HG02763 (cell line): ENCODE measurements at regions not wholly inside any gene's neighbourhood (a gene's known extent, or its start where the extent isn't known, plus 50 kb on each side); places are given as distances from the start of the nearest gene placed in this dataset.
"Not testable (repeated sequence)": the region's sequence is repeated elsewhere in the genome, so short reads cannot be mapped to it uniquely, and the experiment has no call there.

Experiments
- ATAC-seq: cut with Tn5 transposase; IDR thresholded peaks from one replicate; pipeline ENCODE4 v1.9.1; 2021; ENCODE audit warnings: mild to moderate bottlenecking, moderate library complexity; ENCODE audit not compliant: unreplicated experiment

DNA sequence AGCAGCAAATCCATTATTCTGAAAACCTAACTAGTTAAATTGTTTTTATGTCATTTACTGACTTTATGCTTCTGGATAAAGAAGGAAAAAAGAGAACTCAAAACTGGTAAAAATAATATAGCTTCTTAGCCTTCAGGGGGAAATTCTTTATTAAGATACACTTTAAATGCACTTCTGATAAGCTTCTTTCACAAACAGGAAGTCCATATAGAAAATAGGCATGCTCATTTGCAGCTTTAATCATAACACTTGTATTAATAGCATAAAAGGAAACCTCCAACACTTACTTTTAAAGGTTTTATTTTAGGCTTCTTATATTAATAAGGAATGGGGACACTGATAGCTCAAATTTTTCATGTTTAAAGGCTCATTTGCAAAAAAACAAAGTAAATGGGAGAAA is 538.0 kb upstream of the SLC35B3 start:
- ATAC-seq, result no peak

DNA sequence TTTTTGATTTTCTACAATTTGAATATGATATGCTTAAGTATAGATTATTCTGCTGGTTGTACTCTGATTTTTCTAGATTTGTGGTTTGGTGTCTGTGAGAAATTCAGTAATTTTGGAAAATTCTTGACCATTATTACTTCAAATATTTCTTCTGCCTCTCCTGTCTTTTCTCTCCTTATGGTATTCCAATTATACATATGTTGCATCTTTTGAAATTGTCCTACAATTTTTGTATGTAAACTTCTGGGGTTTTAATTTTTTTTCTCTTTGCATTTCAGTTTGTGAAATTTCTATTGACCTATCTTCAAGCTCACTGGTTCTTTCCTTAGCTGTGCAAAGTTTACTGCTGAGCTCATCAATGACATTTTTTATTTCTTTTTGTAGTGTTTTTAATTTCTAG is 534.4 kb upstream of the SLC35B3 start:
- ATAC-seq, result no peak

DNA sequence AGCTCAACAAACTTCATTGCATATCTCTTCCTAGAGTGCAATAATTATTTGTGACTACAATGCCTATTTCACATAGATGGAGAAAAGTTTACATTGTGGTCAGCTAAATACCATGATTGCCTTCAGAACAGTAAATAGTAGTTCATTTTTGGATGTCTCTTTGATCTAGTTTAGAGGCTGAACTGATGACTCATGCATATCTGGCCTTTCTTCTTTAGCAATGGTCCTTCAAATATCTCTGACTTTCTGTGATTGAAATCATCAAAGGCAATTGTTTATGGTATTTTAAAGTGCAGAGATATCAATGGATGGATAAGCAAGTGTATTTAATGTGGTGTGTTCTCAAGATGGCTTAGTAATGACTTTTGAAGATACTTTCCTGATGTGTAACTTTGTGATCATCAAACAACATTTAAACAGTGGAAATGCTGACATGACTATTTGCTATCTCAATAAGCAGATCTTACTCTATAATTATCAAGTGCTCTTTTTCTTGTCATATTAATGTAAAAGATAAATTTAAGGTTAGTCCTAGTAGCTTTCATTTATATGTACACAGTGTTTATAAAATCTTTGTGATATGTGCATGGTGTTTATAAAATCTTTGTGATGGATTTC is 523.7 kb upstream of the SLC35B3 start:
- ATAC-seq, result no peak

DNA sequence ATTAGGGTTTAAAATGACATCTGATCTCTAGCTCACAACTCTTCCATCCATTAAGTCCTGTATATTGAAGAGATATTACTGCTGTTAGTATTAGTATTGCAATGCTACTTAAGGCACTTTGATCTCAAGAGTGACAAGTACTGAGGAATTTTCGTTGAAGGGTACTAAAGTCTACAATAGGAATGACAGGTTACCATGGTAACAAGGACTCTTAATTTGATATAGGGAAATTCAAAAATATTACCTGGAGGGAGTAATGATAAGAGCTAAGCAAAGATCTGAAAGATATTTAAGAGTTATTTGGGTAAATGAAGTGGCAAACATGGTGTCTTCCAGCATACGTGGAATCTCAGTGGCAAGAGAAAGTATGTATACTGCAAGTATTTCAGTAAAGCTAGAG is 518.0 kb upstream of the SLC35B3 start:
- no peak for ATAC-seq

DNA sequence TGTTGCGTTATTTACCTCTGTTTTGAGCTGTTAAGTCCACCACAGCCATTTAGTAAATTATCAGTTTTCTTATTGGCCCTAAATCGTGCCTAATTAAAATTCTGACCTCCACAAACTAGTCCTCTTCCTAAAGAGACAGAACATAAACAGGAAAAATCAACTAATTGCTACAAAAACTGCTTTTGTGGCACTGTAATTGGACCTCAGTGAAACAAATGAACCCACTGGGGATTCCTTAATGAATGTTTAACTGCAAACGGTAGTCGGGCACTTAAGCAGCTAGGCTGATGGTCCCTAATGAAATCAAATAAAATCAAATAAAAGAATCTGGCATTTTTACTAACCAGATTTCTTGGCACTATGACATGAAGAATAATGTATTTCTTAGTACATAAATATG is 513.4 kb upstream of the SLC35B3 start:
- ATAC-seq, result no peak

DNA sequence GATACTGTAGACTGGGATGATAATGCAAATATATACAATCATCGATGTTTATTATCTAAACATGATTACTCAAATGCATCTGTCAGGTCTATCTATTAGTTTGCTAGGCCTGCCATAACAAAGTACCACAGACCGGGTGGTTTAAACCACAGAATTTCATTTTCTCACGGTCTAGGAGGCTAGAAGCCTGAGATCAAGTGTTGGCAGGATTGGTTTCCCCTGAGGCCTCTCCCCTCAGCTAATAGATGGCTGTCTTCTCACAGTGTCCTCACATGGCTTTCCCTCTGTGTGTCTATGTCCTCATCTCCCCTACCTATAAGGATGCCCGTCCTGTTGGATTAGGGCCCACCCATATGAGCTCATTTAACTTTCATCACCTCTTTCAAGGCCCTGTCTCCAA is 512.6 kb upstream of the SLC35B3 start:
- ATAC-seq, result no peak

DNA sequence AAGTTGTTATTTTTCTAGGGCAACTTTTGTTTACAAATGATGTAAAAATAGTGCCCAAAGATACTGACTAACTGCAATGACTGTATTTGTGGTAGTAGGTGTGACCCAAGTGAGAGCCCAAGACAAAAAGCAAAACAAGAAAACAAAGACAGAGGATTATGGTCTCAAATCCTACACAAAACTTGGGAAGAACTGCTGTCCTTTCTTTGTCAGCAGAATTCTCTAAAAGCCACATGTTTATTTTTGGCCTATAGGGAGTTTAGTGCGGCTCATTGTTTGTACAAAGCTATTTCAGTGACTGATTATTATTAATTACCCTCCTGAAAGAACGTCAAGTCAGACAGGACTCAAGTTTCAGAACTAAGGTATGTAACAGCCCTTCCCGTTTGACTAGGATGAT is 509.2 kb upstream of the SLC35B3 start:
- ATAC-seq, result no peak

DNA sequence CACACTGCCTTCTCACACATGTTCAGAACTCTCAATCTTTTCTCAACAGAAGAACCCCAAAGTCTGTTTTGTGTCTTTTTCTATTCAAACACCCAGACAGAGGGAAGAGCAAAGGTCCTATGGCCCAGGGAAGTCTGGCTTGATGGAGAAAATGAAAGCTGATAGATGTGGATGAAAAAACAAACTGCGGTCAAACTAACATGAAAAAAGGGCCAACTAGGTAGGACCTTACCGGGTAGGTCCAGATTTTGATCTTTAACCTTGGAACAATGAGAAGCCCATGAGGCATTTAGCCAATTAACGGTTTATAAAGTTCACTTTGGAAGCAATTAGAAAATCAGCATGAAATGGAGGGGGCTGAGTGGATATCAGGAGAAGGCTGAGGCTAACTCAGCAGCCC is 507.7 kb upstream of the SLC35B3 start:
- no peak for ATAC-seq

DNA sequence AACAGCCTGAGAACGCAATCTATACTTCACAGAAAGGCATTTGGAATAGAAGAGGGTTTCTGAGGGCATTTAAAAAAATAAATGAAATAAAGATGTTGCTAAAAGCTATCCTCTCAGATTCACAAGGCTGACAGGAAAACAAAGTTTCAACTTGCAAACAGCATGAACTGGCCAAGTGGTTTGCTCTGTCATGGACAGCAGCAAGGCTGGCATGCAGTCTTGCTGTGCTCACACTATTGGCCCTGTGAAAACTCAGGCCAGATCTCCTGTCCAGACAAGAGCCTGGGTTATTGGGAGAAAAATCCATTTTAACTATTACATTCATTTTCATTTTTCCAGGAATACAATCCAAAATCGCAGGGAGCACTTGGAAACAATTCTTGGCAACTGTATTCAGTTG is 506.2 kb upstream of the SLC35B3 start:
- no peak for ATAC-seq

DNA sequence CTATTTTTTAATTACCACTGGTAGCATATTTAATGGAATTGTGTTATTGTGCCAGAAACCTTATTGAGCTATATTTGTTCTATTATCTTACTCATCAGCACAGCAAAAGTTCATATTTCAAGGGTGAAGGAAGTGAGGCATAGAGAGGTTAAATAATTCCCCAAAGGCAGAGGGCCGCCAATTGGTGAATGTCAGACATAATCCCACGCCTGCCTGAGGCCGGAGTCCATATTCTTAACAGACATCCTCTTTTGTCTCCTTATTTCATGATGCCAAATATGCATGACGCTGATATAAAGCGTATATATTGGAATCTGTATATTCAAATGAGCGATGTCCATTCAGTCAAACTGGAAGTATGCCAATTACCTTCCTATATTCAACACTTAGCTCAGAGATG is 505.0 kb upstream of the SLC35B3 start:
- ATAC-seq, result no peak

DNA sequence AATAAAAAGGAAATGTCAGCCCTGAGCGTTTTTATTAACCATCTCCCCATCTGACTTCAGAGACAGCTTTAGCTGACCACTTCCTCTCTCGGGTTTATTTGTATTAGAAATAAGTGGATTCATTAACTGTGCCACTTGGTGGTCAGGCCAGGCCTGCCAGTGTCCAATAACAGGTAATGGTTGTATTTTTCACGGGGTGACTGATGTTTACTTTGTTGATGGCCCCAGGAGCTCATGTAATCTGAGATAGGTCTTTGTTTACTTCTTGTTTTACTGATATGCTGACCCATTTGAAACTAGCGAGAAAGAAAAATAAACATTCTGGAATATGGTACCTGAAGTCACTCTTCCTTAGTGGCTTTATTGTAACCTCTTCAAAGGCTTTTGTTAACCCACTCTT is 504.3 kb upstream of the SLC35B3 start:
- ATAC-seq, result no peak

DNA sequence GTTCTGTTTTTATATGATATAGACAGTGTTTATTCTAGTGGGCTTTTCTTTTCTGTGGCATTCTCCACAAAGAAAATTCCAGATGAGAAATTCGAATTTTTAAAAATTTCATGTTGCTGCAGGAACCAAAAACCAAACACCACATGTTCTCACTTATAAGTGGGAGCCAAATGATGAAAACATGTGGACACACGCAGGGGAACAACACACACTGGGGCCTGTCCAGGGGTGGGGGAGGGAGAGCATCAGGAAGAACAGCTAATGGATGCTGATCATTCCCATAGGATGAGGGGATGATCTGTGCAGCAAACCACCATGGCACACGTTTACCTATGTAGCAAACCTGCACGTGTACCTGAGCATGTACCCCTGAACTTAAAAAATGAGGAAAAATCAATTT is 499.0 kb upstream of the SLC35B3 start:
- ATAC-seq, result no peak

DNA sequence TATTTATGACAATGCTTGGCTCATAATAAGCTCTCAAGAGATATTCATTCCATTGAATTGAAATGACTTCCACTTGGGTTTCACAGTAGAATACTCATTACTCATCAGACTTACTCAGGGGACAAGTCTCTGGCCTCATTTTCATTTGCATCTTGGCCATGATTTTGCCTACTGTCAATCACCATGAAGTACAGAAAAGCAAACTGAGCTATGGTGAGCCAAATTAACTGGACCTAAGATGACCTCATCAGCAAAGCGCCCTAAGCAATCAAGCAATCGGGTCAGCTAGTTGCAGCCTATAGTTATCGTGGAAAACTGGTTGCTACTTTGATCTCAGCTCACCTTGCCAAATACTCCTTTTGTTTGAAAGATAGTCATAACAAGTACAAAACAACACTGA is 494.7 kb upstream of the SLC35B3 start:
- no peak for ATAC-seq

DNA sequence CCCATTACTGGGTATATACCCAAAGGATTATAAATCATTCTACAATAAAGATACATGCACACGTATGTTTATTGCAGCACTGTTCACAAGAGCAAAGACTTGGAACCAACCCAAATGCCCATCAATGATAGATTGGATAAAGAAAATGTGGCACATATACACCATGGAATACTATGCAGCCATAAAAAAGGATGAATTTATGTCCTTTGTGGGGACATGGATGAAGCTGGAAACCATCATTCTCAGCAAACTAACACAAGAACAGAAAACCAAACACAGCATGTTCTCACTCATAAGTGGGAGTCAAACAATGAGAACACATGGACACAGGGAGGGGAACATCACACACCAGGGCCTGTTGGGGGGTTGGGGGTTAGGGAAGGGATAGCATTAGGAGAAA is 484.9 kb upstream of the SLC35B3 start:
- not testable (repeated sequence) for ATAC-seq

DNA sequence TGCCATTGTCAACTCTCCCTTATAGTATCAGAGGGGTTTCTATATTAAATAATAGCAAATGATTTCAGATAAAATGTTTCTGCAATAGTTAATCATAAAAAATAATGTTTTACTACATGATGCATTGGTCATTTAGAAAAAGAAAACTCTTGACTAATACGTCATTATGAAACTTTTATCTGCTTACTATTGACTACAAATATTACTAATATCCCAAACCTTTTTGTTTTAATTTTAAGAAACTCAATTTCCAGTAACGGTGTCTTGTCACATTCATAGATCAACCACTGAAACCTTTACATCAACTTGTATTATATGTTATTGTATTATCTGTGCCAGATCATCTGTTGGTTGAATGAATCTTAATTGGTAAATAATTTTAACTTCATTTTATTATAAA is 482.9 kb upstream of the SLC35B3 start:
- ATAC-seq, result no peak

DNA sequence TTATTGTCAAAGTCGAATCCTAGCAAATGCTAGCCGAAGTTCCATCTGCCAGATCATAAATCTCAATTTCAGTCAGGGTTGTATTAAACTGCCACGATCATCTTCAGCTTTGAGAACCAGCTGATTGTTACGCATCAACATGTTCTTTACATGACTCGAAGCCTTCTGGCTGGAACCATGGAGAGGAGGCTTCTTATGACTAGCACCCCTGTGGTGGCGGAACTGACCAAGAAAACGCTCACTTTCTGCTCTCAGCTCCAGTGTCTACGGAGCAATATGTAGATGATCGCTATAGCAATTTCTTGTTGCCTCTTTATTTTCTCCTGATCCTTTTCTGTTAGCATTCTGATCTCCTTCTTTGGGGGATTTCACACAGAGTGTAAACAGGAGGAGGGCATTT is 479.4 kb upstream of the SLC35B3 start:
- ATAC-seq, result no peak

DNA sequence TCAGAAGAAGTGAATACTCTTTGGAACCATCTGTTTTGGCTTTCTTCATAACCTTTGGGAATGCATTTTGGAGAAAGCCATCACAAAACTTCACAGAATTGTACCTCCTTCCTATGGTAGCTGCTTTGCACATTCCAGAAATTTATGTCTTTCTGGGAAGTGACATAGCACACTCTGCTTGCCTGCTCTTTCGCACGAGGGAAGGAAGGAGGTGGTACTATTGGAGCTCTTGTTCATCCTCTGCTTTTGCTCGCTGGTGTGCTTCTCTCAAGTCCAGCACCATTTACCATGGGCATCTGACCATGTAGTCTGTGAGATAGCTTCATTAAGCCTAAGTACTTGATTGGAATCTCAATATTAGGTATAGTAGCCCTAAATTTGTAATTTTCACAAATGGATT is 473.3 kb upstream of the SLC35B3 start:
- no peak for ATAC-seq

DNA sequence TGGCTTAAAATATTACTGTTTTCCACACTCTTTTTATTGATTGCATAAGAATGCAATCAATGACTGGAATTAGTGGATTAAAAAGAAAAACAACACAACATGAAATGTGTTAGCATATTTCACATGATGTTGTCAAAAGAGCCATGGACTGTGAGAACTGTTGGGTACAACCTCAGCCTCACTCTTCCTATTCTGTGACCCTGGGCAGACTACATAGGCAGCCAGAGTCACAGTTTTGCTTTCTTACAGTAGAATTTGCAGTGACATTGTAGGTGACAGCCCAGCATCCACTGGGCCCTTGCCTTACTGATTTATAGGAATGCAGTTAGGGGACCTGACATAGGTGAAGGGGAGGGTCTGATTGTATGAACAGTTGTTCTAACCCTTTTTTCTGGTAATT is 471.4 kb upstream of the SLC35B3 start:
- no peak for ATAC-seq

DNA sequence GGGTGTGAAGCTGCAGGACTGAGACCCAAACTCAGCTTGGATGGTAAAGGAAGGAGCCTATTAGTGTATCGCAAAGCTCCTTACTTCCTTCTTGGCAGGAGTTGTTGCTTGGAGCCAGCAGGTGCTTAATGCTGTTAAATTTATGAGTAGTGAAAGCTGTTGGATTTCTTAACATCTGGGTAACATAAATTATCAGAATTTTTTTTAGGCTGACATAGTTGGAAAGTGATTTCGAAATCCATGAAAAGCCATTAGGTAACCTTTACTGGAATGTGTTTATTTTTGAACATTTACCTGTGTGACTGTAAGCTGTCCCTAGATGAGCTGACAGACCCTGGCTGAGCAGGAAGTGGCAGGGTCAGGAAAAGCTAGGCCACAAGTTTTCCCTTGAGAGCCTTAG is 470.4 kb upstream of the SLC35B3 start:
- no peak for ATAC-seq

DNA sequence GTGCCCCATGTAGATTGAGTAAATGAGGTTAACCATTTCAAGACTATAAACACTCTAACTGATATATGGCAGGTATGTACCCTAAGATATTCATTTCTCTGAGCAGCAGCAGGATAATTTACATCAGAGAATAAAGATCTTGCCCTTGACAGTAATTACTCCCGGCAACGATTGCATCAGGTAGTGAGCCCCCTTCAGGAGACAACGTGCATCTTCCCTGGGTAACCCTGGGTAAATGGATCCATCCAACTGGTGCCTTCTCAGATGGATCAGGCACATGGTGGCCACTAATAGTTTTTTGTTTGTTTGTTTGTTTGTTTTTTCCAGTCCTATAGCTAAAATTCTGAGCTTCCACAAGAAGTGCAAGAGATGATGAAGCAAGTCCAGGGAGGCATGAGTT is 469.4 kb upstream of the SLC35B3 start:
- no peak for ATAC-seq

DNA sequence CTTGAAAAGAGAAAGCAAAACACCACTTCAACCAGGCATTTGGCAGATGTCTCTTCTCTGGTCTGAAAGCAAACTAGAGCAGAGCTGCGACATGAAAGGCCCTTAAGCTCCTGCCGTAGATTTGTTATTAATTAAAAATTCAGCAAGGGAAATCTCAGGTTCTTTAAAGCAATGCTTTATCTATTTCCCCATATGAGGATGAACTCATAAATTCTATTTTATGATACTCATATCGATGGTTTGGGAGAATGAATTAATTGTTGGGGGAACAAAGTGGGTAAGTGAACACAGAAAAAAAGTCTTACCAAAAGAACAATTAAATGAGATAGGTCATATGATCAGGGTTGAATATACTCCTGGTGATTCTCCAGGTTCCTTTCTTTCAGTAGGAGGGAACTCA is 464.7 kb upstream of the SLC35B3 start:
- no peak for ATAC-seq

DNA sequence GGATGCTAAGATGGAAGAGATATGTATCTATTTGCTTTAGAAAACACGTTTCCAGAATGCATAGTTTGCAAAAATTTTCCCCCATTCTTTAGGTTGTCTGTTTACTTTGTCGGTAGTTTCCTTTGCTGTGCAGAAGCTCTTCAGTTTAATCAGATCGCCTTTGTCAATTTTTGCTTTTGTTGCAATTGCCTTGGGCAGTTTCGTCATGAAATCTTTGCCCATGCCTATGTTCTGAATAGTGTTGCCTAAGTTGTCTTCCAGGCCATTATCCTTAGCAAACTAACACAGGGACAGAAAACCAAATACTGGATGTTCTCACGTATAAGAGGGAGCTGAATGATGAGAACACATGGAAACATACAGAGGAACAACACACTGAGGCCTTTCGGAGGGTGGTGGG is 454.2 kb upstream of the SLC35B3 start:
- ATAC-seq, result no peak

DNA sequence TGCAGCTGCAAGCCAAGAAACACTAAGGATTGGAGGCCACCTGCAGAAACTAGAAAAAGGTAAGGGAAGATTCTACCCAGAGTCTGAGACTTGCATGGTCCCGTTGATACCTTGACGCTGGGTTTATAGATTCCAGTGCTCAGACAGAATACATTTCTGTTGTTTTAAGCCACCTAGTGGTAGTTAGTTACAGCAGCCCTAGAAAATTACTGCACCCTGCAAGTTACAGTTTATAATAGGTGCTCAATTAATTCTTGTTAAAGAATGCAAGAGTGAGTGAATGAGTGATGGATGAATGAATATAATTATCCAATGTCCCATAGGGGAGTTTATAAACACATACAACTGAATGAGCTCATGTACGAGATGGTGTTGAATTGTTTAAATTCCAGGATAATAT is 453.1 kb upstream of the SLC35B3 start:
- ATAC-seq, result no peak

DNA sequence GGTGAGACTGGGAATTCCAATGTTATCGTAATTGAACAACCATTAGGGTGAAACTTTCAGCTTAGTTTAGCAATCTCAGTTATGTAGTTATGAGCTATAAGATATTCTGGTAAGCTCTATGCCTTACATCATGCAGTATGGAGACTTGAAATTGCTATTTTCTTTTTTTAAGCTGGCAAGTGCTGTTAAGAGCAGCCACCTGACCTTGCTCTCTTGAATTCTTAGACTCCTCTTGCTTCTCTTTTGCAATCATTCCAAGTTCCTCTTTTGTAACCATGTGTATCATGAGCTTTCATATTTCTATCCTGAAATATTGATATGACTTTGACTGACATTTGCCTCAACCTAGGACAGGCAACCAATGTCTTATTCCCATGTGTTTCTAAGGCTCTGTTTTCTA is 446.3 kb upstream of the SLC35B3 start:
- ATAC-seq, result no peak
